GM12875 (cell line): ENCODE measurements at regions not wholly inside any gene's neighbourhood (a gene's known extent, or its start where the extent isn't known, plus 50 kb on each side); places are given as distances from the start of the nearest gene placed in this dataset.

Experiments used
- H3K4me3 ChIP-seq: one replicate; pipeline ENCODE4 v1.5.1; 2011; ENCODE audit warnings: low read depth, low read length, control low read depth
- CTCF ChIP-seq: IDR thresholded peaks from 2 replicates; pipeline ENCODE4 v1.5.1; 2011; ENCODE audit warnings: low read depth, mild to moderate bottlenecking, control low read depth, inconsistent platforms, low read length, moderate library complexity, borderline replicate concordance; ENCODE audit not compliant: insufficient read depth

DNA sequence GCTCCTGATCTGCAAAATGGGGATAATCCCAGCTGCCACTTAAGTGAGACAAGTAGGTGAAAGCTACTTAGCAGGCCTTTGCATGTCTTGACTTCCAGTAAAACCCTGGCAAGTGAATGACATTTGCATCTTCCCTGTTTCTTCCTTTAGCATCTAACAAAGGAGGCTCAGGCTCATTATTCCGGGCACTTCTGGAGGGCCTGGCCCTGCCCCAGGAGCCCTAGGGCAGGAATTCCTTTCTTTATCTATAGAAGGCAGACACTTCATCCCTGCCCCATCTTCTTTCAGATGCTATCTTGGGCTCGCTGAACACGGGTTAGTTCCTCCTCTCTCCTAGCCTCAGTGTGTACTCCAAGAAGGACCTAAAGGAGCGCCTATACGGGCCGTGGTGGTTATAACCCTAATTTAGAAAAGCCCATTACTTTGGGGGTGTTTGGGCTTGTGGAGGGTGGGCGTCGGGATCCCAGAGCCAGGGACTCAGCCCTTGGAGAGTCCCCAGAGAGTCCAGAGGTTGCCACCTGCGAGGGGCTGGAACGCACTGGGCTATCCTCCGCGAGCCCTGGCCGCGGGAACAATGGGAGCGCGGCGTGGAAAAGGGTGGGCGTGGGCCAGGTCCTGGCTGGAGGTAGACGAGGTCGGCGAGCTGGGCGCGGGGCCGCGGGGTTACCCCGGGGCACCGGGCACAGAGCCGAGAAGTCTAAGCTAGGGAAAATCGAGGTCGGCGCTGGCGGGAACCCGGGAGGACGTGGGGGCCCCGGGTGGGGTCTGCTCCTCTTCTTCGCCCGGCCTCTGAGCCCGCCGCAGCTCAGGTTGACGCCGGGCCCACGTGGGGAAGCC is 62.8 kb upstream of the EPB41L1 start:
- no peak for TF ChIP-seq CTCF

DNA sequence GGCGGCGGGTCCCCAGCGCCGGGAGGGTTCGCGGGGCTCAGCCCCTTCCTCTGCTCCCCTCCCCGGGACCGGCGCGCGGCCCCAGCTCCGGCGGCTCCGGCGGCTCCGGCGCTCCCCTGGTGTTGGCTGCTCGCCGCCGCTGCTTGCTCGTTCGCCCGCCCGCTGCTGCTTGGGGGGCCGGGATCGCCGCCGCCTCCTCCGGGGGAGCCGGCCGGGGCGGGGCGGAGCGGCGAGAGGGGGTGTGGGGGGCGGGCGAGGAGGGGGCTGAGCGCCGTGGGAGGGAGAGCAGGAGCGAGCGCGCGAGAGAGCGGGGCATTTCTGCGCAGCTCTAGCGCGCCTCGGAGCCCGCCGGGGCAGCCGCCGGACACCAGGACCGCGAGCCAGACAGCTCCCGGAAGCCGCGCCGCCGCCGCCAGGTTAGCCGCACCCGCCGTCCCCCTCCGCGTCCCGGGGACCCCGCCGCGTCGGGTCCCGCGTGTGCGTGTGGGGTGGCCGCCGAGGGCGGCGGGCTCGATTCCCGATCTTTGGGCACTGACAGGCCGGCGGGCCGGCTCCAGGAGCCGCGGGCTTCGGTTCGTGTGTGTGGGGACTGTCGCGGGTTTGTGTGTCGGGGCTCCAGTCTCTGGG is 62.0 kb upstream of the EPB41L1 start:
- no peak for TF ChIP-seq CTCF
- H3K4me3 ChIP-seq: peak overlapping the region; percentile 43

More for the DNA sequence above, 62.8 kb upstream of the EPB41L1 start:
- H3K4me3 ChIP-seq: no peak overlapping the region

DNA sequence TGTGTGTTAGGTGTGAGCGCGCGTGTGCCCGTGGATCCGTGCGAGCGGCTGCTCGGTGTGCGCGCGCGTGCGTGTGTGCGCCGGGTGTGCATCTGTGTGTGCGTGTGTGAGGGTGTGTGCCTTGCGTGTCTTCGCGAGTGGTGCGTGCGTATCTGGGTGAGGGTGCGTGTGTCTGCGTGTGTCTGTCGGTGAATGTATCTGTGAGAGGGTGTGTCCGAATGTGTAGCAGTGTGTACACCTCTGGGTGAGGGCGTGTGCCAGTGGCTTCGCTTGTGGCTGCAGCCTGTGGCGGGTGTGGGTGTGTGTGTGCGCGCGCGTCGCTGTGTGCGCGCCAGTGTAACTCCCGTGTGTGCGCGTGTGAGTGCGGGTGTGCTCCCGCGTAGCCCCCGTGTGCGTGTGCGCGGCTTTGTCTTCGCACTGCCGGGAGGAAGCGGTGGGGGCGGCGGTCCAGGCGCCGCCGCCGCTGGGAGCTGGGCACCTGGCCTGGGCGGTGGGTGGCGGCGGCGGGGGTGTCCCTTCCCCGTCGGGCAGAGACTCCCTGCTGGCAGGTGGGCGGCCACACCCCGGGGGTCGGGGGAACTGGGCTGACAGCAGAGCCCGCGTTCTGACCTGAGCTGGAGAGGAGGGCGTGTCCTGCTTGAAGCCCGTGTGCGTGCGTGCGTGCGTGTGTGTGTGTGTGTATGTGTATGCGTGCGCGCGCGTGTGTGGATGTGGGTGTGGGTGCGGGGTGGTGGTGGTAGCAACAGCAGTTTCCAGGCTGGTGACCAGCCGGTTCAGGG is 61.3 kb upstream of the EPB41L1 start:
- peak overlapping the region; percentile 43 for H3K4me3 ChIP-seq
- TF ChIP-seq CTCF: no peak

- no peak for TF ChIP-seq CTCF
- H3K4me3 ChIP-seq: no peak overlapping the region
Measured at GRCh38 chr20:36093804-36094145, 60.8 kb upstream of the EPB41L1 start.

DNA sequence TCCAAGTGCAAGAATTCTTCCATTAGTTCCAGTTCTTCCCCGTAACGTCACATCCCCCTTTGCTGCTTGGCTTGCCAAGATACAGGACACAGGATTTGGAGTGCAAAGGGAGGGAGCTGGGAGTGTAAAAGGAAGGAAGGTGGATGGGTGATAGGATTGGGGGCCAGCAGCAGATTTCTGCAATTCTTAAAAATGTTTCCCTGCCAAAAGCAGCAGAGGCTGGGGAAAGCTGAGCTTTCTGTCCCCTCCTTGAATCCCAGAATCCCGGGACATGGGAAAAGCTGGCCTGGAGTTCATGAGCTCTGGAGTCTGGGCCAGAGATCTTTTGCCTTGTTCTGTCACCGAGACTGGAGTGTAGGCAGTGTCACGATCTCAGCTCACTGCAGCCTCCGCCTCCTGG is 60.0 kb upstream of the EPB41L1 start:
- no peak overlapping the region for H3K4me3 ChIP-seq
- TF ChIP-seq CTCF: no peak

DNA sequence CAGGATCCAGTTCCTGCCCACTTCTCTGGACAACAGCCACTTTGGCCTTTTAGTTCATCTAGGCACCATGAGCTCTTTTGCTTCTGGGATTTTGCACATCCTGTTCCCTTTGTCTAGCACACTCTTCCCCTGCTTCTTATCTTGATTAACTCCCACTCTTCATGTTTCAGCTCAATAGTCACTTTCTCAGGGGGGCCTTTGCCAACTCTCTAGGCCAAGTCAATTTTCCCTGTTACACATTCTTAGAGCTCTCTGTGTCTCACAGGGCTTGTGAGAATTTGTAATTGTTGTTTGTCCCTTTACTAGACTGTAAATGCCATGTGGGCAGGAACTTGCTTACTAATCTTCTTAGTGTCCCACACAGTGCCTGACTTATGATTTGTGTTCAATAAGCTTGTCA is 58.1 kb upstream of the EPB41L1 start:
- no peak overlapping the region for H3K4me3 ChIP-seq
- TF ChIP-seq CTCF: no peak
